DMS 273 (cell line): ENCODE measurements at regions not wholly inside any gene's neighbourhood (a gene's known extent, or its start where the extent isn't known, plus 50 kb on each side); places are given as distances from the start of the nearest gene placed in this dataset.

Experiments used
- DNase-seq: peaks from one replicate; lab custom pipeline; 2025; ENCODE audit not compliant: unreplicated experiment; lab: John Stamatoyannopoulos, UW

GRCh38 chr2:138962686-138963085, 182.5 kb upstream of the NXPH2 start:
- no peak for DNase-seq

- DNase-seq, result no peak
Observed at GRCh38 chr2:138960191-138960590, 180.0 kb upstream of the NXPH2 start.

- no peak for DNase-seq
Observed at GRCh38 chr2:138959031-138959430, 178.8 kb upstream of the NXPH2 start.

- peak; percentile 19 for DNase-seq
Observed at GRCh38 chr2:138956116-138956515, 175.9 kb upstream of the NXPH2 start.

- no peak for DNase-seq
Observed at GRCh38 chr2:138950486-138950885, 170.3 kb upstream of the NXPH2 start.

- no peak for DNase-seq
Observed at GRCh38 chr2:138949517-138949916, 169.3 kb upstream of the NXPH2 start.

- DNase-seq, result no peak
Observed at GRCh38 chr2:138948070-138948539, 167.9 kb upstream of the NXPH2 start.

GRCh38 chr2:138943470-138943869, 163.3 kb upstream of the NXPH2 start:
- DNase-seq, result no peak

- DNase-seq, result no peak
Observed at GRCh38 chr2:138942466-138942865, 162.3 kb upstream of the NXPH2 start.

- peak; percentile 36 for DNase-seq
Observed at GRCh38 chr2:138931284-138932256, 151.4 kb upstream of the NXPH2 start.

GRCh38 chr2:138930571-138930970, 150.4 kb upstream of the NXPH2 start:
- DNase-seq, result no peak

- no peak for DNase-seq
Observed at GRCh38 chr2:138928374-138929021, 148.3 kb upstream of the NXPH2 start.

- DNase-seq, result peak; percentile 62
Observed at GRCh38 chr2:138922973-138923563, 142.9 kb upstream of the NXPH2 start.

- DNase-seq, result peak; percentile 68
Observed at GRCh38 chr2:138919120-138919747, 139.0 kb upstream of the NXPH2 start.

GRCh38 chr2:138910427-138910826, 130.2 kb upstream of the NXPH2 start:
- no peak for DNase-seq

GRCh38 chr2:138906549-138906948, 126.4 kb upstream of the NXPH2 start:
- DNase-seq, result no peak

- DNase-seq, result no peak
Observed at GRCh38 chr2:138902239-138902871, 122.2 kb upstream of the NXPH2 start.

GRCh38 chr2:138901530-138901929, 121.3 kb upstream of the NXPH2 start:
- no peak for DNase-seq

- DNase-seq, result no peak
Observed at GRCh38 chr2:138898855-138899254, 118.7 kb upstream of the NXPH2 start.

- no peak for DNase-seq
Observed at GRCh38 chr2:138897274-138897673, 117.1 kb upstream of the NXPH2 start.

GRCh38 chr2:138893746-138894145, 113.6 kb upstream of the NXPH2 start:
- DNase-seq, result no peak
